ENCODE measurements at regions not wholly inside any gene's neighbourhood (a gene's known extent, or its start where the extent isn't known, plus 50 kb on each side); places are given as distances from the start of the nearest gene placed in this dataset.
A peak's percentile ranks its signal among the peaks of the same experiment; 100 is the strongest.

DNA sequence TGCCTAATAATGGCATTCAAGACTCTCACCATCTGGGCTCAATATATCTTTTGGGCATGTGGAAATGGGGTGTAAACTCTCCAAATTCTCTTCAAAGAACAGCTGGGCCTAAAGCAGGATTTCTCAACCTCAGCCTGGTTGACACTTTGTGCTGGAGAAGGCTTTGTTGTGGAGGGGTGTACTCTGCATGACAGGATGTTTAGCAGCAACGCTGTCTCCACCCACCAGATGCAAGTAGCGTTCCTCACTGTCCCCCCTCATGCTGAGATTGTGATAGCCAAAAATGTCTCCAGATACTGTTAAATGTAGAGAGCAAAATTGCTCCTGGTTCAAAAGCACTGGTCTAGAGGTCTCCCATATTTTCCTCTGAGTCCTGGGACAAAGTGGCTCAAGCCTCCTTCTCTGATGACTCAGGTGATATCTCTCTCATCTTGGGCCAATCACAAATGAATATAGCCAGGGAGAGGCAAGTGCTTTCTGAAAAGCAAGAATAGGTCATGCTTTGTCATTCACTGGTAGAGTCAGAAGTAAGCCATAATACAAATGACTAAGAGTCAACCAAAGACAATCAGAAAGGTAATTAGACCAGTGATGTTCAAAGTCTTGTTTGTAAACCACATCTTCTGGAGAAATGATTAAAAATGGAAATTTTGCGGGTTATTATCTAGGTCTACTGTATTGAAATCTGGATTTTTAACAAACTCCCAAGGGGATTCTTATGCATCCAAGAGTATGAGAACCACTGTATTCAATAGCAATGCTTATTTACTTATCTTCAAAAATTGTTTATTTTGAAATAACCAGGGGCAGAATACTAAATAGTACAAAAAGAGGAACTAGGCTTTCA, 330.8 kb downstream of the PTEN start (continued):
- peak; percentile 53 for TF ChIP-seq BCL11A (IDR thresholded peaks at IDR 0.05; ENCODE audit: low read depth, low read length)
- no peak for TF ChIP-seq CHD4 (IDR thresholded peaks at IDR 0.05)
- 0 out of 2 replicates have a peak, but pooled peaks have one; percentile 5 for TF ChIP-seq IRF4 (IDR thresholded peaks at IDR 0.05; ENCODE audit: low read depth, low read length)
- TF ChIP-seq, protein P1, sequence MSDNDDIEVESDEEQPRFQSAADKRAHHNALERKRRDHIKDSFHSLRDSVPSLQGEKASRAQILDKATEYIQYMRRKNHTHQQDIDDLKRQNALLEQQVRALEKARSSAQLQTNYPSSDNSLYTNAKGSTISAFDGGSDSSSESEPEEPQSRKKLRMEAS (IDR thresholded peaks at IDR 0.05; ENCODE audit: low read depth, low read length), result no peak
- TF ChIP-seq LARP7 (IDR thresholded peaks at IDR 0.05), result no peak

DNA sequence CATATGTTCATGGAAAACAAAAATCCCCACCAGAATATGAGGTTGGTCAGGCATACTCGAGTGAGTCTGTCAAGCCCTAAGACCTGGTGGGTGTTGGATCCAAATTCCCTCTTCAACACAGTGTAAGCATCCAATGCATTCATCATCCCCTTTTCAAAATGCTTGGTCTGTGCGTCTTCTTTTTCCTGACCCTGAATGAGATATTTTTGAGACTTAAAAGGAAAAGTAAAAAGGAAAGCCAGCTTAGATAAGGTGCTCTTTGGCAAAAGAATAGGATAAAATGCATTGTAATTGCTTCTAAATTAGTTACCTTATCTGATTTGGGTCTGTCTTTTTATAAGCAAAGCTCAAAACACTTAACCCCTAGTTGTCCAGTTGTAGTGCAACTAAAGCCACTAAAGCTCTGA, 331.5 kb downstream of the PTEN start:
- Histone ChIP-seq H3K27me3 (replicated peaks in 1 of 2; ENCODE audit: control insufficient read depth in 2 of 2, insufficient read depth in 2 of 2, low read length in 1 of 2) (no peaks in the 10 kb centered on the region), H3K4me2 (ENCODE audit: control insufficient read depth, insufficient read depth) (no peak overlapping the region), H3K4me1 (ENCODE audit: control insufficient read depth, insufficient read depth, low read length) (peaks cover 11% of the 10 kb centered on the region), H2AFZ (ENCODE audit: control insufficient read depth, low read depth, low read length) (no peak overlapping the region), H3K4me3 (no peak overlapping the region), H3K79me2 (ENCODE audit: control insufficient read depth, insufficient read depth, low read length) (no peaks in the 10 kb centered on the region), H3K27ac (ENCODE audit: control insufficient read depth, insufficient read depth) (no peak overlapping the region), H3K9me3 (replicated peaks; ENCODE audit: control insufficient read depth, insufficient read depth, low read length) (no peaks in the 10 kb centered on the region; the same call in 2 of the 3 replicates), H3K36me3 (ENCODE audit: control insufficient read depth in 2 of 2, insufficient read depth in 2 of 2, low read length in 1 of 2) (no peaks in the 10 kb centered on the region), H4K20me1 (ENCODE audit: control insufficient read depth, insufficient read depth) (no peaks in the 10 kb centered on the region), H3K9ac (ENCODE audit: control insufficient read depth, insufficient read depth, low read length) (no peak overlapping the region)
- SMC1A ChIA-PET (ENCODE audit: uncharacterized antibody, unreplicated experiment), result interaction anchor here (0.7 to 2.0 kb wide), 4 partner anchors 12 to 197 kb away, joined by 3 to 5 read pairs (median 4); no protein-coding TSS in a partner anchor
- no peak for TF ChIP-seq LARP7 (IDR thresholded peaks at IDR 0.05)
- TF ChIP-seq ZNF274 (IDR thresholded peaks at IDR 0.05; ENCODE audit: insufficient read depth, insufficient read length), result no peak
- TF ChIP-seq, protein P2, sequence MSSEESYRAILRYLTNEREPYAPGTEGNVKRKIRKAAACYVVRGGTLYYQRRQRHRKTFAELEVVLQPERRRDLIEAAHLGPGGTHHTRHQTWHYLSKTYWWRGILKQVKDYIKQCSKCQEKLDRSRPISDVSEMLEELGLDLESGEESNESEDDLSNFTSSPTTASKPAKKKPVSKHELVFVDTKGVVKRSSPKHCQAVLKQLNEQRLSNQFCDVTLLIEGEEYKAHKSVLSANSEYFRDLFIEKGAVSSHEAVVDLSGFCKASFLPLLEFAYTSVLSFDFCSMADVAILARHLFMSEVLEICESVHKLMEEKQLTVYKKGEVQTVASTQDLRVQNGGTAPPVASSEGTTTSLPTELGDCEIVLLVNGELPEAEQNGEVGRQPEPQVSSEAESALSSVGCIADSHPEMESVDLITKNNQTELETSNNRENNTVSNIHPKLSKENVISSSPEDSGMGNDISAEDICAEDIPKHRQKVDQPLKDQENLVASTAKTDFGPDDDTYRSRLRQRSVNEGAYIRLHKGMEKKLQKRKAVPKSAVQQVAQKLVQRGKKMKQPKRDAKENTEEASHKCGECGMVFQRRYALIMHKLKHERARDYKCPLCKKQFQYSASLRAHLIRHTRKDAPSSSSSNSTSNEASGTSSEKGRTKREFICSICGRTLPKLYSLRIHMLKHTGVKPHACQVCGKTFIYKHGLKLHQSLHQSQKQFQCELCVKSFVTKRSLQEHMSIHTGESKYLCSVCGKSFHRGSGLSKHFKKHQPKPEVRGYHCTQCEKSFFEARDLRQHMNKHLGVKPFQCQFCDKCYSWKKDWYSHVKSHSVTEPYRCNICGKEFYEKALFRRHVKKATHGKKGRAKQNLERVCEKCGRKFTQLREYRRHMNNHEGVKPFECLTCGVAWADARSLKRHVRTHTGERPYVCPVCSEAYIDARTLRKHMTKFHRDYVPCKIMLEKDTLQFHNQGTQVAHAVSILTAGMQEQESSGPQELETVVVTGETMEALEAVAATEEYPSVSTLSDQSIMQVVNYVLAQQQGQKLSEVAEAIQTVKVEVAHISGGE (CRISPR knock-in tag; IDR thresholded peaks at IDR 0.05), result no peak
- TF ChIP-seq CHD2 (IDR thresholded peaks at IDR 0.05; ENCODE audit: borderline replicate concordance, low read depth, low read length), result no peak
- TF ChIP-seq, protein P3, sequence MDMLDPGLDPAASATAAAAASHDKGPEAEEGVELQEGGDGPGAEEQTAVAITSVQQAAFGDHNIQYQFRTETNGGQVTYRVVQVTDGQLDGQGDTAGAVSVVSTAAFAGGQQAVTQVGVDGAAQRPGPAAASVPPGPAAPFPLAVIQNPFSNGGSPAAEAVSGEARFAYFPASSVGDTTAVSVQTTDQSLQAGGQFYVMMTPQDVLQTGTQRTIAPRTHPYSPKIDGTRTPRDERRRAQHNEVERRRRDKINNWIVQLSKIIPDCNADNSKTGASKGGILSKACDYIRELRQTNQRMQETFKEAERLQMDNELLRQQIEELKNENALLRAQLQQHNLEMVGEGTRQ (IDR thresholded peaks at IDR 0.05; ENCODE audit: borderline replicate concordance, low read depth, low read length), result no peak
- TF ChIP-seq, protein P4, sequence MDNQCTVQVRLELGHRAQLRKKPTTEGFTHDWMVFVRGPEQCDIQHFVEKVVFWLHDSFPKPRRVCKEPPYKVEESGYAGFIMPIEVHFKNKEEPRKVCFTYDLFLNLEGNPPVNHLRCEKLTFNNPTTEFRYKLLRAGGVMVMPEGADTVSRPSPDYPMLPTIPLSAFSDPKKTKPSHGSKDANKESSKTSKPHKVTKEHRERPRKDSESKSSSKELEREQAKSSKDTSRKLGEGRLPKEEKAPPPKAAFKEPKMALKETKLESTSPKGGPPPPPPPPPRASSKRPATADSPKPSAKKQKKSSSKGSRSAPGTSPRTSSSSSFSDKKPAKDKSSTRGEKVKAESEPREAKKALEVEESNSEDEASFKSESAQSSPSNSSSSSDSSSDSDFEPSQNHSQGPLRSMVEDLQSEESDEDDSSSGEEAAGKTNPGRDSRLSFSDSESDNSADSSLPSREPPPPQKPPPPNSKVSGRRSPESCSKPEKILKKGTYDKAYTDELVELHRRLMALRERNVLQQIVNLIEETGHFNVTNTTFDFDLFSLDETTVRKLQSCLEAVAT (IDR thresholded peaks at IDR 0.05), result no peak
- TF ChIP-seq MTA3 (IDR thresholded peaks at IDR 0.05; ENCODE audit: borderline replicate concordance, low read length), result no peak
- no peak for TF ChIP-seq ZNF622 (IDR thresholded peaks at IDR 0.05)
- TF ChIP-seq FOS (IDR thresholded peaks at IDR 0.05; ENCODE audit: borderline replicate concordance, extremely low read depth, insufficient read length), result no peak
- TF ChIP-seq HCFC1 (IDR thresholded peaks at IDR 0.05; ENCODE audit: low read length), result no peak
- TF ChIP-seq IKZF1 (conservative IDR thresholded peaks at IDR 0.05), result no peak
- FAIRE-seq (no peak), ATAC-seq (no peak), DNase-seq (ENCODE audit: low read depth, low spot score) (no peak)
- CTCF ChIA-PET, result interaction anchor here (0.6 to 1.5 kb wide), 4 partner anchors 13 to 358 kb away, joined by 3 to 4 read pairs (median 3); no protein-coding TSS in a partner anchor
- no TSS peak for BruUV-seq (replicated peaks)
- intact Hi-C loops (cut with micrococcal nuclease; ENCODE audit: unreplicated experiment), result no loop called here
- WGBS (ENCODE audit: insufficient coverage, insufficient replicate concordance, low lambda C conversion rate, missing lambda C conversion rate), result 0% methylated on average over 2 of the region's 2 CpGs
- POLR2A ChIA-PET, result no interaction called here
- RAD21 ChIA-PET (ENCODE audit: unreplicated experiment), result no interaction called here
- in situ Hi-C loops (cut with MboI), result no loop called here

Data from GM12878 (cell line).